Epithelial cell of esophagus (primary cell): ENCODE measurements at regions not wholly inside any gene's neighbourhood (a gene's known extent, or its start where the extent isn't known, plus 50 kb on each side); places are given as distances from the start of the nearest gene placed in this dataset.

Source experiments
- DNase-seq: peaks from one replicate; pipeline ENCODE4 v3.0.0; 2010; ENCODE audit warnings: low read depth
- H3K4me3 ChIP-seq: 2 replicates; pipeline ENCODE4 v1.5.1; 2011; ENCODE audit warnings: mild to moderate bottlenecking, low read length, control low read depth
- CTCF ChIP-seq: IDR thresholded peaks from 2 replicates; pipeline ENCODE4 v1.5.1; 2011; ENCODE audit warnings: low read depth, mild to moderate bottlenecking, low read length, control low read depth, inconsistent platforms; ENCODE audit not compliant: insufficient read depth; ENCODE audit errors: missing control alignments

- DNase-seq = no peak
- TF ChIP-seq CTCF = no peak
- H3K4me3 ChIP-seq = no peak overlapping the region
Observed at GRCh38 chr1:238955934-238956333, 430.4 kb upstream of the CHRM3 start.

- no peak for TF ChIP-seq CTCF
- DNase-seq = peak; percentile 34
- no peak overlapping the region for H3K4me3 ChIP-seq
Observed at GRCh38 chr1:238954865-238955264, 431.5 kb upstream of the CHRM3 start.

GRCh38 chr1:238953448-238954010 is 432.8 kb upstream of the CHRM3 start:
- peak; percentile 11 for TF ChIP-seq CTCF
- no peak overlapping the region for H3K4me3 ChIP-seq
- DNase-seq = no peak

- peak; percentile 61 for TF ChIP-seq CTCF
- DNase-seq = peak; percentile 71
- no peak overlapping the region for H3K4me3 ChIP-seq
Observed at GRCh38 chr1:238951809-238952208, 434.6 kb upstream of the CHRM3 start.

GRCh38 chr1:238950784-238951183 is 435.6 kb upstream of the CHRM3 start:
- TF ChIP-seq CTCF = no peak
- H3K4me3 ChIP-seq = no peak overlapping the region
- no peak for DNase-seq

DNA sequence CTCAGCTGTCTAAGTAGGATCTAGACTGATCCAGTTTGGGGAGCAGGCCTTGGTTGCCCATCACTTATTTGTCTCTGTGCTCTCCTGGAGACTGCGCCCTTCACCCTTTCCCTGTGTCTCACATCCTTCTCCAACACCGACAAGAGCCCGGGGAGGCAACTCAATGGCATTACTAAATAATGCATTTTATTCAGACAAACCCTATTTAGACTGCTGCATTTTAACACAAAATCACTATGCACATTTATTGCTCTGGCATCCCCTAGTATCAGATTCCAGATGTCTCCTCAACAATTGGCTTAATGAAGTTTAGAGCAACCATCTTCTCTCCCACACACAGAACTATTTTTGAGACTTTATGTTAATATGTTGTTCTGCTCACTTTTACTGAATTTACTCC is 436.4 kb upstream of the CHRM3 start:
- DNase-seq = no peak
- TF ChIP-seq CTCF = no peak
- H3K4me3 ChIP-seq = no peak overlapping the region

DNA sequence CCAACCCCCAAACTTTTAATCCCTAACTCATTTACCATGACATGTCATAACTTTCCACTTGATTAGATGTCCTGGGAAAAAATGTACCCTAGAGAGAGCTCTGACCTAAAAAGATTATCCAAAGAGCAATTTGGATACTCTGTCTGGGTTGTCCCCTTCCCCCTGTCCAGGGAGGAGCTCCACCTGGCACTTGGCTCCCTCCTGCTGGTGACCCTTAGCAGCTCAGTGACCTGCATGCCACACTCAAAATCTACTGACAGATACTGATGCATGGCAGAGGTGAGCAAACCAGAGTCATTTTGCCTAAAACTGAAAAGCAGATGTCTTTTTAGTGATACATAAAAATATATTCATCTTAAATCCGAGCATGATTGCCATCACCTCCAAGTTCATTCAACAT is 442.3 kb upstream of the CHRM3 start:
- DNase-seq = no peak
- H3K4me3 ChIP-seq = no peak overlapping the region
- TF ChIP-seq CTCF = no peak
